COLO668 (cell line): ENCODE measurements at regions not wholly inside any gene's neighbourhood (a gene's known extent, or its start where the extent isn't known, plus 50 kb on each side); places are given as distances from the start of the nearest gene placed in this dataset.
"Not testable (repeated sequence)": the region's sequence is repeated elsewhere in the genome, so short reads cannot be mapped to it uniquely, and the experiment has no call there.

ENCODE experiments used
- DNase-seq: peaks from one replicate; lab custom pipeline; 2025; ENCODE audit not compliant: unreplicated experiment; lab: John Stamatoyannopoulos, UW

GRCh38 chr16:13793841-13794409 lies 126.0 kb upstream of the ERCC4 start:
- DNase-seq: no peak

GRCh38 chr16:13795131-13795530 lies 124.8 kb upstream of the ERCC4 start:
- DNase-seq: no peak

GRCh38 chr16:13797718-13798117 lies 122.2 kb upstream of the ERCC4 start:
- no peak for DNase-seq

GRCh38 chr16:13798211-13798610 lies 121.7 kb upstream of the ERCC4 start:
- DNase-seq: no peak

- no peak for DNase-seq
These were observed 116.0 kb upstream of the ERCC4 start for GRCh38 chr16:13803974-13804373.

- no peak for DNase-seq
These were observed 114.0 kb upstream of the ERCC4 start for GRCh38 chr16:13805951-13806350.

GRCh38 chr16:13806671-13807070 lies 113.3 kb upstream of the ERCC4 start:
- no peak for DNase-seq

- no peak for DNase-seq
These were observed 111.9 kb upstream of the ERCC4 start for GRCh38 chr16:13808102-13808501.

GRCh38 chr16:13809765-13810164 lies 110.2 kb upstream of the ERCC4 start:
- DNase-seq: no peak

GRCh38 chr16:13811834-13812233 lies 108.1 kb upstream of the ERCC4 start:
- DNase-seq: no peak

GRCh38 chr16:13816701-13817100 lies 103.3 kb upstream of the ERCC4 start:
- DNase-seq: no peak

GRCh38 chr16:13823501-13823900 lies 96.5 kb upstream of the ERCC4 start:
- DNase-seq: no peak

GRCh38 chr16:13829697-13830299 lies 90.2 kb upstream of the ERCC4 start:
- no peak for DNase-seq

- no peak for DNase-seq
These were observed 86.4 kb upstream of the ERCC4 start for GRCh38 chr16:13833515-13833914.

GRCh38 chr16:13835387-13835786 lies 84.6 kb upstream of the ERCC4 start:
- DNase-seq: no peak

- DNase-seq: no peak
These were observed 83.8 kb upstream of the ERCC4 start for GRCh38 chr16:13835935-13836730.

- DNase-seq: no peak
These were observed 81.4 kb upstream of the ERCC4 start for GRCh38 chr16:13838401-13839190.

GRCh38 chr16:13839577-13839976 lies 80.4 kb upstream of the ERCC4 start:
- DNase-seq: no peak

GRCh38 chr16:13845232-13845631 lies 74.7 kb upstream of the ERCC4 start:
- no peak for DNase-seq

- DNase-seq: no peak
These were observed 71.2 kb upstream of the ERCC4 start for GRCh38 chr16:13848795-13849194.

GRCh38 chr16:13850173-13850572 lies 69.8 kb upstream of the ERCC4 start:
- DNase-seq: not testable (repeated sequence)

- no peak for DNase-seq
These were observed 67.1 kb upstream of the ERCC4 start for GRCh38 chr16:13852827-13853226.
